GM10266 (cell line): ENCODE measurements at regions not wholly inside any gene's neighbourhood (a gene's known extent, or its start where the extent isn't known, plus 50 kb on each side); places are given as distances from the start of the nearest gene placed in this dataset.

Experiments used
- DNase-seq: peaks from one replicate; pipeline ENCODE4 v3.0.0; 2012; ENCODE audit errors: extremely low spot score
- TF ChIP-seq, protein P1 (sequence below): IDR thresholded peaks from 2 replicates; pipeline ENCODE4 v1.5.1; 2012; ENCODE audit warnings: mild to moderate bottlenecking, low read depth; ENCODE audit not compliant: control insufficient read depth, insufficient read depth; ENCODE audit errors: missing control alignments

DNA sequence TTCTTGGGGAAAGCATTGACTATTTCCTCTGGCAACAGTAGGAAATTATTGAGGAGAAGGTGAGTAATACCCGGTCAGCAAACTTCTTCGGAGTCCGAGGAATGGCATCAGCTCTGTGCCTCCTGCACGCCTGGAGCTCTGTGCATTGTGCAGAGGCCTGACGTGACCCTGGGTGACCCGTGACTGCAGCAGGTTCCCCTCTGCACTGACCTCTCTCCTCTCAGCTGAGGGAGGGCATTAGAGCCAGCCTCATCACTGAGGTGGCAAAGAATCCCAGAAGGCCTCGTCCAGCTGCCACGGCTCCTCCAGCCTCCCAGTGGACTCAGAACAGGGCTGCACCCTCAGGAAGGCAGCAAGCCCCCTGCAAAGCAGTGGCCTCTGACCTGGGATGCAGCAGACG is 502.9 kb downstream of the CD83 start:
- TF ChIP-seq, protein P1, sequence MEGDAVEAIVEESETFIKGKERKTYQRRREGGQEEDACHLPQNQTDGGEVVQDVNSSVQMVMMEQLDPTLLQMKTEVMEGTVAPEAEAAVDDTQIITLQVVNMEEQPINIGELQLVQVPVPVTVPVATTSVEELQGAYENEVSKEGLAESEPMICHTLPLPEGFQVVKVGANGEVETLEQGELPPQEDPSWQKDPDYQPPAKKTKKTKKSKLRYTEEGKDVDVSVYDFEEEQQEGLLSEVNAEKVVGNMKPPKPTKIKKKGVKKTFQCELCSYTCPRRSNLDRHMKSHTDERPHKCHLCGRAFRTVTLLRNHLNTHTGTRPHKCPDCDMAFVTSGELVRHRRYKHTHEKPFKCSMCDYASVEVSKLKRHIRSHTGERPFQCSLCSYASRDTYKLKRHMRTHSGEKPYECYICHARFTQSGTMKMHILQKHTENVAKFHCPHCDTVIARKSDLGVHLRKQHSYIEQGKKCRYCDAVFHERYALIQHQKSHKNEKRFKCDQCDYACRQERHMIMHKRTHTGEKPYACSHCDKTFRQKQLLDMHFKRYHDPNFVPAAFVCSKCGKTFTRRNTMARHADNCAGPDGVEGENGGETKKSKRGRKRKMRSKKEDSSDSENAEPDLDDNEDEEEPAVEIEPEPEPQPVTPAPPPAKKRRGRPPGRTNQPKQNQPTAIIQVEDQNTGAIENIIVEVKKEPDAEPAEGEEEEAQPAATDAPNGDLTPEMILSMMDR: no peak
- DNase-seq: no peak

DNA sequence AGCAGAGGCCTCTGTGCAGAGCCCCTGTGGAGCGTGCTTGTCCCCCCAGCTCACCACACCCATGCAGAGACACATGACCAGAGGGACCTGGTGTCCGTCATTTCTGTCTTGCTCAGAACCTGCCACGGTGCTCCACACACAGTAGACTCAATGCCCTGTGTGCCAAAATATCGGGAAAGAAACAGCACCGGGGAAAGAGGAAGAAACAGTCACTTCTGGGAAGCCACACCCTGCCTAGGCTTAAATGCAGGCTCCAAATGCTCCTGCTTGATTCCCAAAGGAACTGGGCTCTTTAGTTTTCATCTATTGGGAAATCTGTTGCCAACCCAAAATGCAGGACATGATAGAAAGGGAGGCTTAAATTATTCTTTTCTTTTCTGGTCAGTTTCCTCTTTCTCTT is 503.9 kb downstream of the CD83 start:
- TF ChIP-seq, protein P1: no peak
- no peak for DNase-seq

DNA sequence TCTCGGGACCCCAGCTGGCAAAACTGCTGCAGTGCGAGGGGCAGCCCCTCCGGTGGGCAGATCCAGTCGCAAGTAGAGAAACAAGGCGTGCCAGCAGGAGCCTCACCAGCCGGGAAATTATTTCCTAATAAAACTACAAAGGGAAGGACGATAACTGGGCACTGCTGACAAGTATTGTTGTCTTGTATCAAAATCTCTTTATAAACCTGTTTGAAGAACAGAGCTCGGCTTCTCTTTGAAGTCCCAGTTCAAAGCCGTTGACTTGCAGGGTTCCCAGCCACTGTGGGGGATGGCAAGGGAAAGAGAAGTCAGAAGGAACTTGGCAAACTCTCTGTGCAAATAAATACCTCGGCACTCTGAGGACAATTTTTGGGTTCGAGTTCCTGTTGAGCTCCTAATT is 504.5 kb downstream of the CD83 start:
- TF ChIP-seq, protein P1: no peak
- no peak for DNase-seq

DNA sequence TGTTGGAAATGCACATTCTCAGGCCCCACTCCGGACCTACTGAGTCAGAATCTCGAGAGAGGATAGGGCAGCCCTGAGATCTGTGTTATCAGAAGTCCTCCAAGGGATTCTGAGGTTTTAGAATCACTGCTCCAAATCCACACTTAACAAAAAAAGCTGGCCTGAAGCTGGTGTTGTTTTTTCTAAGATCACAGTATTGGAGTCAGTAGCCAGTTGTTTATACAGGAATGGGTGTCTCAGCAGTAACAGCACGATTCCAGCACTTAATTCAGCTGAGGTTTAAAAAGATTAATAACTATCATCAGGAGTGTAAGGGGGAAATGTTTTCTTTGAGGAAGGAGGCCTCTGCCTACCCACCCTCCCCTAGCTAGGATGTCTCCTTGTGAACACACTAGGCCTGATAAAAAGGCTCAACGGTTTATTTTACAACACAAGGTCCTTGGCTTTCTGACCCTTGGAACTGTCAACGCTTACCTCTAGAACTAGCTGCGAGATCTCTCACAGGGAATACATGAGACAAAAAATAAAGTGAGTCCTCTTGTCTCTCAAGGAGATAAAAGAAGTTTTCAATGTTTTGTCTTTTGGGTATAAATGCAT is 505.4 kb downstream of the CD83 start:
- TF ChIP-seq, protein P1: no peak
- no peak for DNase-seq

DNA sequence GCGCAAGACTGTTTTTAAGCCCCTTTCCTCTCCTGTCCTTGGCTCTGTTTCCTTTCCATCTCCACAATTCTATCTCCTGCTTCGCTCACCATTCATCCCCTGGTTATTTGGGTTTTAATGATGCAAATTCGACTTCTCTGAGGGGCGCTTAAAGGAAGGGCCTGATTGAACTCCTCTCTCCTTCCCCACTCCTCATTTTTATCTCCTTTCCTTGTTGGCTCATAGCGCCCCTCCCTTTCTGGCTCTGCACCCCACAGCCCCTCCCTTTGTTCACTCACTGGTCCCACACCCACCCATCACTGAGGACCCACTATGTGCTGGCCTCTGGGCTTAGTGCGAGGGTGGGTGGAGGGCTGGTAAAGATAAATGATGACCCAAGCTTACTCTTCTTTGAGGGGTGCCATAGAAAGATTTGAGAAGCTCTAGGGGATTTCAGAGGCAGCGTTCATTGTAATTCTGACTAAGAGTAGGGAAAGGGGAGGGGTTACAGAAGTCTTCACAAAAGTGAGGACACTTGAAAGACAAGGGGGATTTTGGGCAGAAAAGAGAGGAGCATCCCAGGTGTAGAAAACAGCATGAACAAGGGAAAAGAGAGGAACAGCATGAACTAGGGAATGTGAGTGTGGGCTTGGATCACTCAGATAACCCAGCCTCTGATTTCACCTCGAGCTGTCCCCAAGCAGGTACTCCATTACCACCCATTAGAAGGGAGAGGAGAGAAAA is 507.8 kb downstream of the CD83 start:
- no peak for DNase-seq
- TF ChIP-seq, protein P1: no peak

DNA sequence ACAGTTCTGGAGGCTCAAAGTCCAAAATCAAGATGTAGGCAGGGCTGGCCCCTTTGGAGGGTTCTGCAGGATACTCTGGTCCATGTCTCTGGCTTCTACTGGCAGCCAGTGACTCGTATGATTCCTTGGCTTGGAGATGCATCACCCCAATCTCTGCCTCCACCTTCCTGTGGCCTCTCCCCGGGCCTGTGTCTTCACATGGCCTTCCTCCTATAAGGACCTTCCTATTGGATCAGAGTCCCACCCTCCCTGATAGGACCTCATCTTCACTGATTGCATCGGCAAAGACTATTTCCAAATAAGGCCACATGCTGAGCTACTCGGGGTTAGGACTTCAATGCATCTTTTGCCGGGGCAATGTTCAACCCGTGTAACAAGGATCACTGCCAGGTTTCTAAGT is 509.0 kb downstream of the CD83 start:
- no peak for DNase-seq
- TF ChIP-seq, protein P1: no peak

DNA sequence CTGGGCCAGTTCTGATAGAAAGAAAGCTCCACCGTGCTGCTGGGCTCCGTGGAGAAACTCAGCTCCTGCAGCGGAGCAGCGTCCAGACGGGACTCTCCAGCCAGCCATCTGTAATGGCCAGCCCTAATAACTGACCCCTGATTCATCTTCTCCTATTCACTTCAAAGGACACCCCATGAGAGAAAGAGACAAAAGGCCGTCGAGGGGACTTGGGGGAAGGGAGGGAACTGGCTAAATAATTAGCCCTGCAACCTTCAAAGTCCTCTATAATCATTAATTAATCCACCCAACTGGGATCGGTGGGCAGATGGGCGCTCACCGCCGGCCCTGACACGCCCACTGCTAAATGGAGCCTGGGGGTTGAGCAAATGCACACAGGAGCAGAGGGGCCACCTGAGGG is 512.4 kb downstream of the CD83 start:
- TF ChIP-seq, protein P1: no peak
- no peak for DNase-seq
